ENCODE measurements at regions not wholly inside any gene's neighbourhood (a gene's known extent, or its start where the extent isn't known, plus 50 kb on each side); places are given as distances from the start of the nearest gene placed in this dataset.

DNA sequence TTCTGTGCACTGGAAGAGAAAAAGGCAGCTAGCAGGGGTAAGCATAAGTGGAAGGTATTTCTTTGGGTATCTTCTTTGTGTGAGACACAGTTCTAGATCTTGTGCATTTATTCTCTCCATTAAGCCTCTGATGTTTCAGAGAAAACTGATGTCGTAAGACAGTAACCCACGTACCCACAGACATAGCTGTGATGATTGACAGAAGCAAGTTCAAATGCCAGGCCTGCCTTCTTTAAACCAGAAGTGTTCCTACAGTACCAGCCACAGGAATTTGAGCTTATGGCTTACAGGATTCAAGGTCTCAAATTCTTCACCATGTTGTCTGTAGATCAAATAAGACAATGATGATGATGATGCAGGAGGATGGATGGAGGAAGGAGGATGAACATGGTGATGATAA lies 161.4 kb upstream of the KCNJ16 start:
- H3K4me3 ChIP-seq (ENCODE audit: low read depth, low read length) = no peak overlapping the region
- in situ Hi-C loops (cut with HindIII; ENCODE audit: low sequenced_read_pairs) = no loop called here
- TF ChIP-seq, protein P1, sequence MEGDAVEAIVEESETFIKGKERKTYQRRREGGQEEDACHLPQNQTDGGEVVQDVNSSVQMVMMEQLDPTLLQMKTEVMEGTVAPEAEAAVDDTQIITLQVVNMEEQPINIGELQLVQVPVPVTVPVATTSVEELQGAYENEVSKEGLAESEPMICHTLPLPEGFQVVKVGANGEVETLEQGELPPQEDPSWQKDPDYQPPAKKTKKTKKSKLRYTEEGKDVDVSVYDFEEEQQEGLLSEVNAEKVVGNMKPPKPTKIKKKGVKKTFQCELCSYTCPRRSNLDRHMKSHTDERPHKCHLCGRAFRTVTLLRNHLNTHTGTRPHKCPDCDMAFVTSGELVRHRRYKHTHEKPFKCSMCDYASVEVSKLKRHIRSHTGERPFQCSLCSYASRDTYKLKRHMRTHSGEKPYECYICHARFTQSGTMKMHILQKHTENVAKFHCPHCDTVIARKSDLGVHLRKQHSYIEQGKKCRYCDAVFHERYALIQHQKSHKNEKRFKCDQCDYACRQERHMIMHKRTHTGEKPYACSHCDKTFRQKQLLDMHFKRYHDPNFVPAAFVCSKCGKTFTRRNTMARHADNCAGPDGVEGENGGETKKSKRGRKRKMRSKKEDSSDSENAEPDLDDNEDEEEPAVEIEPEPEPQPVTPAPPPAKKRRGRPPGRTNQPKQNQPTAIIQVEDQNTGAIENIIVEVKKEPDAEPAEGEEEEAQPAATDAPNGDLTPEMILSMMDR (IDR thresholded peaks at IDR 0.05; ENCODE audit: low read depth, low read length) = no peak
- no peak for DNase-seq (ENCODE audit: low read depth, low spot score)

DNA sequence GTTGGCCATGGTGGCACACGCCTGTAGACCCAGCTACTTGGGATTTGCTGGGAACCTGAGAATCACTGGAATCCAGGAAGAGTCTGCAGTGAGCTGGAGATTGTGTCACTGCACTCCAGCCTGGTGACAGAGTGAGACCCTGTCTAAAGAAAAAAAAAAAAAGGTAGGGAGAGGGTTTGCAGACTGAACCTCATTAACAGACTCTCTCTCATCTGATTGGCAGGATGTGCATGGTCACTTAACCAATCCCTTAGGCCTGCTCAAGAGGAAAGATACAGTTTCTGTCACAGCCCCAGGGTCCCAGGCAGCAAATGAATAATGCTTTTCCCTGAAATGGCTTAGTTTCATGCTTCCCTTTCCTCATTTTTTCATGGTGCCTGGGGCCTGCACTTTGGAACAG lies 160.5 kb upstream of the KCNJ16 start:
- TF ChIP-seq, protein P1 (IDR thresholded peaks at IDR 0.05; ENCODE audit: low read depth, low read length) = no peak
- no peak for DNase-seq (ENCODE audit: low read depth, low spot score)
- in situ Hi-C loops (cut with HindIII; ENCODE audit: low sequenced_read_pairs) = no loop called here
- no peak overlapping the region for H3K4me3 ChIP-seq (ENCODE audit: low read depth, low read length)

DNA sequence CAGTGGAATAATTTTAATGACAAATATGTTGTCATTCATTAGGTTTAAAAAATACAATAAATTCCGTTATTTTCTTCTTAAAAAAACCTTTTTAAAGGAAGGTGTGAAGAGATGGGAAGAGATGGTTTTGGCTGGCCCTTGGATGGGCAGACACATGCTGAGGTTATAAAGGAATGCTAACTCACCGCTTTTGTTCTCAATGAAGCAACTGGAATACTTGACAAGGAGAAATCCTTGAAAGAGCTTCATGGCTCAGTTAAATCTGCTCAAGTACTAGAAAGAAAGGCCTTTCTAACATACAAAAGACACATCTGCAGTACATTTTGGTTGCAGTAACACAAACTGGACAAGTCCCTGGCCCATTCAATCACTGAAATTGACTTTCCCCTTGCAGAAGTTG lies 158.3 kb upstream of the KCNJ16 start:
- DNase-seq (ENCODE audit: low read depth, low spot score) = no peak
- in situ Hi-C loops (cut with HindIII; ENCODE audit: low sequenced_read_pairs) = no loop called here
- no peak overlapping the region for H3K4me3 ChIP-seq (ENCODE audit: low read depth, low read length)
- TF ChIP-seq, protein P1 (IDR thresholded peaks at IDR 0.05; ENCODE audit: low read depth, low read length) = no peak

DNA sequence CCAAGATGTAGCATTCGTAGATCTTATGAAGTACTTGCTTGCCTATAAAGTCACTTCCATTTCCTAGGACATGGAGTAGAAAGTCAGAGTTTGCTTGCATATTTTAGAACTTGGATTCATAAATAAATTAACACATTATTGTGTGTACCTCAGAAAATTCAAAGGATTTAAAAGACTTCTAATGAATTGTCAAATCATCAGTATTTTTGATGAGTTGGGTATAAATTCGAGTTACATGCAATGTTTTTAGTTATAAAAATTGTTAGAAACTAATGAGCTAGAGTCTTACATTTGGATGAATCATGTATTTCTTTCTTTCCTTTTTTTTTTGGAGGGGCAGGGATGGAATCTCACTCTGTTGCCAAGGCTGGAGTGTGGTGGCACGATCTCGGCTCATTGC lies 156.9 kb upstream of the KCNJ16 start:
- H3K4me3 ChIP-seq (ENCODE audit: low read depth, low read length) = no peak overlapping the region
- DNase-seq (ENCODE audit: low read depth, low spot score) = no peak
- TF ChIP-seq, protein P1 (IDR thresholded peaks at IDR 0.05; ENCODE audit: low read depth, low read length) = no peak
- in situ Hi-C loops (cut with HindIII; ENCODE audit: low sequenced_read_pairs) = no loop called here

DNA sequence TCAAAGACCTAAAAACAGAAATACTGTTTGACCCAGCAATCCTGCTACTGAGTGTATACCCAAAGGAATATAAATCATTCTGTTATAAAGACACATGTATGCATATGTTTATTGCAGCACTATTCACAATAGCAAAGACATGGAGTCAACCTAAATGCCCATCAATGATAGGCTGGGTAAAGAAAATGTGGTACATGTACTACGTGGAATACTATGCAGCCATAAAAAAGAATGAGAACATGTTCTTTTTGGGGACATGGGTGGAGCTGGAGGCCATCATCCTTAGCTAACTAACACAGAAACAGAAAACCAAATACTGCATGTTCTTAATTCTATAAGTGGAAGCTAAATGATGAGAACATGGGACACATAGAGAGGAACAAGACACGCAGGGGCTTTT lies 155.2 kb upstream of the KCNJ16 start:
- TF ChIP-seq, protein P1 (IDR thresholded peaks at IDR 0.05; ENCODE audit: low read depth, low read length) = no peak

DNA sequence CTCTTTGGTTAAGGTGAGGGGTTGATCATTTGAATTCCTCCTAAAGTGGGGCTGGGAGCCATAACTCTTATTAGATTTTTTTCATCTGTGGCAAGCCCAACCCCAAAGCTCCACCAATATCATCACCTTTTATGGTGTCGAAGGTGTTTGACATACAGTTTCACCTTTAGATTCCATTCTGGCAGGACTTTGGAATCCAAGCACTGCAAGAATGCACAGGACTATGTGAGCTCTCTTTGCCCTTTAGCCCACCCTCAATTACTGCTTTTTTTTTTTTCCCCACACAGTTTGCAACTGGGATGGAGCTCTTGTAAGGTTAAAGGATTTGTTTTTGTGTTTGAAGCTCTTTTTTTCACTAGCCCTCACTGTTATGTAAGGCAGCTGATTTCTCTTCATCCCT lies 154.0 kb upstream of the KCNJ16 start:
- in situ Hi-C loops (cut with HindIII; ENCODE audit: low sequenced_read_pairs) = no loop called here
- DNase-seq (ENCODE audit: low read depth, low spot score) = no peak
- TF ChIP-seq, protein P1 (IDR thresholded peaks at IDR 0.05; ENCODE audit: low read depth, low read length) = no peak
- H3K4me3 ChIP-seq (ENCODE audit: low read depth, low read length) = no peak overlapping the region

More for the DNA sequence above, 155.2 kb upstream of the KCNJ16 start:
- no peak overlapping the region for H3K4me3 ChIP-seq (ENCODE audit: low read depth, low read length)
- in situ Hi-C loops (cut with HindIII; ENCODE audit: low sequenced_read_pairs) = no loop called here
- DNase-seq (ENCODE audit: low read depth, low spot score) = no peak

DNA sequence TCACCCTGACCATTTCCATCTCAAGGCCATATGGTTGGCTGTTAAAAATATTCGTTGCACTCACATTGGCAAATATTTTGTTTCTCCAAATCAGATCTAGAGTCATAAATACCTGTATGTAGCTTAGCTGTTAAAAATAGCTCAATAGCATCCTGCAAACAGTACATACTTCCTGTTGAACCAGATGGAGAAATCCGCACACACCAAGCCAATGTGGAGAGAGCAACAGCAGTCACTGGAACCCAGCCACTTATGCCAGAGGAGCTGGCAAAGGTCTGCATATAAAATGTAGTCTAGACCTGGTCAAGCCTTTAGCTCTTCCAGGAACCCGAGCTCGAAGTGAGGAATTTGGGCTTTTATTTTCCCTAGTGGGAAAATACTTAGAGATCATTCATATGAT lies 146.4 kb upstream of the KCNJ16 start:
- in situ Hi-C loops (cut with HindIII; ENCODE audit: low sequenced_read_pairs) = no loop called here
- H3K4me3 ChIP-seq (ENCODE audit: low read depth, low read length) = no peak overlapping the region
- no peak for DNase-seq (ENCODE audit: low read depth, low spot score)
- TF ChIP-seq, protein P1 (IDR thresholded peaks at IDR 0.05; ENCODE audit: low read depth, low read length) = no peak
